HCT116 (cell line): ENCODE measurements at regions not wholly inside any gene's neighbourhood (a gene's known extent, or its start where the extent isn't known, plus 50 kb on each side); places are given as distances from the start of the nearest gene placed in this dataset.

ENCODE experiments used
- ATF3 ChIP-seq: IDR thresholded peaks from 2 replicates; pipeline ENCODE4 v1.6.1; 2012
- CTCF ChIP-seq, 3 experiments: fragments of 200-600 bp in 1 of 3; sonication (generic) in 1 of 3; IDR thresholded peaks in 2 of 3; conservative IDR thresholded peaks in 1 of 3; 2 replicates each; pipeline ENCODE4 v1.5.1; 2012 to 2017; ENCODE audit warnings: low read depth in 2 of 3, low read length in 2 of 3, antibody characterized with exemption in 1 of 3, borderline replicate concordance in 1 of 3, control low read depth in 1 of 3, mild to moderate bottlenecking in 1 of 3, mixed read lengths in 1 of 3, mixed run types in 1 of 3, moderate library complexity in 1 of 3; ENCODE audit not compliant: insufficient read depth in 1 of 3
- EGR1 ChIP-seq: IDR thresholded peaks from 2 replicates; pipeline ENCODE4 v1.6.1; 2012; ENCODE audit warnings: low read depth
- EZH2 ChIP-seq: fragments of 200-600 bp; sonication (generic); IDR thresholded peaks from 2 replicates; pipeline ENCODE4 v1.6.1; 2017; ENCODE audit warnings: antibody characterized with exemption, mixed run types
- POLR2A ChIP-seq: IDR thresholded peaks from 2 replicates; pipeline ENCODE4 v1.7.0; 2011; ENCODE audit warnings: borderline replicate concordance; ENCODE audit not compliant: insufficient read depth, insufficient read length; ENCODE audit errors: extremely low read depth
- POLR2AphosphoS5 ChIP-seq: IDR thresholded peaks from 2 replicates; pipeline ENCODE4 v1.6.1; 2011; ENCODE audit warnings: mild to moderate bottlenecking, low read depth, low read length, moderate library complexity
- TCF7L2 ChIP-seq: IDR thresholded peaks from 2 replicates; pipeline ENCODE4 v1.7.0; 2011; ENCODE audit warnings: borderline replicate concordance, inconsistent platforms; ENCODE audit not compliant: insufficient read depth, insufficient read length; ENCODE audit errors: extremely low read depth

- TF ChIP-seq EZH2 (no peak), CTCF (IDR thresholded peaks at IDR 0.05 in 2 of 3, conservative IDR thresholded peaks at IDR 0.05 in 1 of 3; ENCODE audit: borderline replicate concordance in 1 of 3, insufficient read depth in 1 of 3, low read depth in 2 of 3, low read length in 2 of 3) (no peak), EGR1 (no peak), POLR2A (no peak), POLR2AphosphoS5 (no peak), ATF3 (no peak), TCF7L2 (no peak)
Measured at GRCh38 chr14:43297794-43298193, 1209.3 kb downstream of the FSCB start.
